Uterus (tissue), 2 donors: ENCODE measurements at regions not wholly inside any gene's neighbourhood (a gene's known extent, or its start where the extent isn't known, plus 50 kb on each side); places are given as distances from the start of the nearest gene placed in this dataset.

Experiments
- CTCF ChIP-seq, 4 experiments: fragments of 200-600 bp in 2 of 4; fragments of 450-650 bp in 2 of 4; sonication (generic) in 2 of 4; IDR thresholded peaks; one replicate each; pipeline ENCODE4 v1.5.1; 2016 to 2019; ENCODE audit warnings: antibody characterized with exemption in 4 of 4, mild to moderate bottlenecking in 2 of 4, moderate library complexity in 1 of 4
- POLR2A ChIP-seq, 2 donors: fragments of 450-650 bp; IDR thresholded peaks; one replicate each; pipeline ENCODE4 v1.6.1; 2016; ENCODE audit warnings: antibody characterized with exemption in 2 of 2, mild to moderate bottlenecking in 1 of 2, moderate library complexity in 1 of 2

- no peak for TF ChIP-seq CTCF (IDR thresholded peaks at IDR 0.05)
- TF ChIP-seq POLR2A (IDR thresholded peaks at IDR 0.05) = no peak
Observed at GRCh38 chr3:165526367-165526766, 310.9 kb downstream of the BCHE start.
